ENCODE measurements at regions not wholly inside any gene's neighbourhood (a gene's known extent, or its start where the extent isn't known, plus 50 kb on each side); places are given as distances from the start of the nearest gene placed in this dataset.

GRCh38 chr2:8134473-8134932 is 547.4 kb upstream of the ID2 start:
- 57% methylated on average over 1 of the region's 11 CpGs for WGBS (ENCODE audit: insufficient coverage)
- H3K4me3 ChIP-seq (ENCODE audit: low read length), result no peak overlapping the region
- no peak for DNase-seq

GRCh38 chr2:8134985-8135682 is 546.7 kb upstream of the ID2 start:
- peak overlapping the region; percentile 73 for H3K27ac ChIP-seq (ENCODE audit: low read length)
- DNase-seq, result peak; percentile 81
- WGBS (ENCODE audit: insufficient coverage), result 28% methylated on average over 4 of the region's 13 CpGs

More at GRCh38 chr2:8134473-8134932, 547.4 kb upstream of the ID2 start:
- Histone ChIP-seq H3K36me3 (ENCODE audit: control insufficient read depth, insufficient read depth, low read length) (no peaks in the 10 kb centered on the region), H3K4me1 (ENCODE audit: control insufficient read depth, insufficient read depth, low read length) (peaks cover 33% of the 10 kb centered on the region), H3K27ac (ENCODE audit: low read length) (peak overlapping the region; percentile 73), H3K27me3 (ENCODE audit: control insufficient read depth, insufficient read depth, low read length) (peaks cover 5% of the 10 kb centered on the region), H3K9me3 (replicated peaks; ENCODE audit: control insufficient read depth, low read depth, low read length) (no peaks in the 10 kb centered on the region)

GRCh38 chr2:8137801-8138200 is 544.1 kb upstream of the ID2 start:
- H3K36me3 ChIP-seq (ENCODE audit: control insufficient read depth, insufficient read depth, low read length), result no peaks in the 10 kb centered on the region
- peaks cover 5% of the 10 kb centered on the region for H3K27me3 ChIP-seq (ENCODE audit: control insufficient read depth, insufficient read depth, low read length)
- no peak overlapping the region for H3K27ac ChIP-seq (ENCODE audit: low read length)
- peaks cover 29% of the 10 kb centered on the region for H3K4me1 ChIP-seq (ENCODE audit: control insufficient read depth, insufficient read depth, low read length)
- H3K9me3 ChIP-seq (replicated peaks; ENCODE audit: control insufficient read depth, low read depth, low read length), result no peaks in the 10 kb centered on the region
- 91% methylated on average over 4 of the region's 7 CpGs for WGBS (ENCODE audit: insufficient coverage)
- no peak overlapping the region for H3K4me3 ChIP-seq (ENCODE audit: low read length)
- DNase-seq, result no peak

More at GRCh38 chr2:8134985-8135682, 546.7 kb upstream of the ID2 start:
- no peaks in the 10 kb centered on the region for H3K9me3 ChIP-seq (replicated peaks; ENCODE audit: control insufficient read depth, low read depth, low read length)
- H3K4me3 ChIP-seq (ENCODE audit: low read length), result no peak overlapping the region
- H3K36me3 ChIP-seq (ENCODE audit: control insufficient read depth, insufficient read depth, low read length), result no peaks in the 10 kb centered on the region
- peaks cover 33% of the 10 kb centered on the region for H3K4me1 ChIP-seq (ENCODE audit: control insufficient read depth, insufficient read depth, low read length)
- peaks cover 5% of the 10 kb centered on the region for H3K27me3 ChIP-seq (ENCODE audit: control insufficient read depth, insufficient read depth, low read length)

- no CpG with 5 or more reads among the region's 3 CpGs for WGBS (ENCODE audit: insufficient coverage)
- Histone ChIP-seq H3K27ac (ENCODE audit: low read length) (no peak overlapping the region), H3K36me3 (ENCODE audit: control insufficient read depth, insufficient read depth, low read length) (no peaks in the 10 kb centered on the region), H3K4me1 (ENCODE audit: control insufficient read depth, insufficient read depth, low read length) (peaks cover 22% of the 10 kb centered on the region), H3K27me3 (ENCODE audit: control insufficient read depth, insufficient read depth, low read length) (no peaks in the 10 kb centered on the region), H3K4me3 (ENCODE audit: low read length) (no peak overlapping the region), H3K9me3 (replicated peaks; ENCODE audit: control insufficient read depth, low read depth, low read length) (no peaks in the 10 kb centered on the region)
- DNase-seq, result no peak
Measured at GRCh38 chr2:8138525-8138922, 543.3 kb upstream of the ID2 start.

- Histone ChIP-seq H3K27ac (ENCODE audit: low read length) (no peak overlapping the region), H3K9me3 (replicated peaks; ENCODE audit: control insufficient read depth, low read depth, low read length) (no peaks in the 10 kb centered on the region), H3K4me1 (ENCODE audit: control insufficient read depth, insufficient read depth, low read length) (peaks cover 20% of the 10 kb centered on the region), H3K27me3 (ENCODE audit: control insufficient read depth, insufficient read depth, low read length) (no peaks in the 10 kb centered on the region), H3K4me3 (ENCODE audit: low read length) (no peak overlapping the region), H3K36me3 (ENCODE audit: control insufficient read depth, insufficient read depth, low read length) (no peaks in the 10 kb centered on the region)
- no peak for DNase-seq
- 89% methylated on average over 4 of the region's 10 CpGs for WGBS (ENCODE audit: insufficient coverage)
Measured at GRCh38 chr2:8138923-8139667, 542.8 kb upstream of the ID2 start.

- H3K4me1 ChIP-seq (ENCODE audit: control insufficient read depth, insufficient read depth, low read length), result peaks cover 16% of the 10 kb centered on the region
- H3K36me3 ChIP-seq (ENCODE audit: control insufficient read depth, insufficient read depth, low read length), result no peaks in the 10 kb centered on the region
- H3K27ac ChIP-seq (ENCODE audit: low read length), result no peak overlapping the region
- no peak overlapping the region for H3K4me3 ChIP-seq (ENCODE audit: low read length)
- no peak for DNase-seq
- WGBS (ENCODE audit: insufficient coverage), result 80% methylated on average over 1 of the region's 2 CpGs
- no peaks in the 10 kb centered on the region for H3K9me3 ChIP-seq (replicated peaks; ENCODE audit: control insufficient read depth, low read depth, low read length)
- no peaks in the 10 kb centered on the region for H3K27me3 ChIP-seq (ENCODE audit: control insufficient read depth, insufficient read depth, low read length)
Measured at GRCh38 chr2:8139668-8140200, 542.1 kb upstream of the ID2 start.

- no peak overlapping the region for H3K4me3 ChIP-seq (ENCODE audit: low read length)
- peaks cover 14% of the 10 kb centered on the region for H3K4me1 ChIP-seq (ENCODE audit: control insufficient read depth, insufficient read depth, low read length)
- H3K27me3 ChIP-seq (ENCODE audit: control insufficient read depth, insufficient read depth, low read length), result no peaks in the 10 kb centered on the region
- no peaks in the 10 kb centered on the region for H3K36me3 ChIP-seq (ENCODE audit: control insufficient read depth, insufficient read depth, low read length)
- peak overlapping the region; percentile 22 for H3K27ac ChIP-seq (ENCODE audit: low read length)
- H3K9me3 ChIP-seq (replicated peaks; ENCODE audit: control insufficient read depth, low read depth, low read length), result no peaks in the 10 kb centered on the region
- no peak for DNase-seq
- WGBS (ENCODE audit: insufficient coverage), result 80% methylated on average over 1 of the region's 5 CpGs
Measured at GRCh38 chr2:8141079-8141707, 540.7 kb upstream of the ID2 start.

- H3K9me3 ChIP-seq (replicated peaks; ENCODE audit: control insufficient read depth, low read depth, low read length), result no peaks in the 10 kb centered on the region
- 23% methylated on average over 3 of the region's 6 CpGs for WGBS (ENCODE audit: insufficient coverage)
- peak overlapping the region; percentile 22 for H3K27ac ChIP-seq (ENCODE audit: low read length)
- no peak overlapping the region for H3K4me3 ChIP-seq (ENCODE audit: low read length)
- no peaks in the 10 kb centered on the region for H3K36me3 ChIP-seq (ENCODE audit: control insufficient read depth, insufficient read depth, low read length)
- peak; percentile 94 for DNase-seq
- H3K4me1 ChIP-seq (ENCODE audit: control insufficient read depth, insufficient read depth, low read length), result peaks cover 20% of the 10 kb centered on the region
- H3K27me3 ChIP-seq (ENCODE audit: control insufficient read depth, insufficient read depth, low read length), result no peaks in the 10 kb centered on the region
Measured at GRCh38 chr2:8141780-8142179, 540.1 kb upstream of the ID2 start.

- WGBS (ENCODE audit: insufficient coverage), result no CpG with 5 or more reads among the region's 1 CpG
- no peak for DNase-seq
- no peaks in the 10 kb centered on the region for H3K27me3 ChIP-seq (ENCODE audit: control insufficient read depth, insufficient read depth, low read length)
- H3K36me3 ChIP-seq (ENCODE audit: control insufficient read depth, insufficient read depth, low read length), result no peaks in the 10 kb centered on the region
- no peaks in the 10 kb centered on the region for H3K9me3 ChIP-seq (replicated peaks; ENCODE audit: control insufficient read depth, low read depth, low read length)
- peaks cover 20% of the 10 kb centered on the region for H3K4me1 ChIP-seq (ENCODE audit: control insufficient read depth, insufficient read depth, low read length)
- H3K4me3 ChIP-seq (ENCODE audit: low read length), result no peak overlapping the region
- no peak overlapping the region for H3K27ac ChIP-seq (ENCODE audit: low read length)
Measured at GRCh38 chr2:8142461-8142860, 539.4 kb upstream of the ID2 start.

GRCh38 chr2:8144131-8144631 is 537.7 kb upstream of the ID2 start:
- Histone ChIP-seq H3K9me3 (replicated peaks; ENCODE audit: control insufficient read depth, low read depth, low read length) (no peaks in the 10 kb centered on the region), H3K27ac (ENCODE audit: low read length) (no peak overlapping the region), H3K4me1 (ENCODE audit: control insufficient read depth, insufficient read depth, low read length) (peaks cover 20% of the 10 kb centered on the region), H3K4me3 (ENCODE audit: low read length) (no peak overlapping the region), H3K27me3 (ENCODE audit: control insufficient read depth, insufficient read depth, low read length) (no peaks in the 10 kb centered on the region), H3K36me3 (ENCODE audit: control insufficient read depth, insufficient read depth, low read length) (no peaks in the 10 kb centered on the region)
- no peak for DNase-seq
- WGBS (ENCODE audit: insufficient coverage), result 90% methylated on average over 2 of the region's 2 CpGs

Measured in muscle of leg (tissue), 3 donors.